ENCODE measurements at regions not wholly inside any gene's neighbourhood (a gene's known extent, or its start where the extent isn't known, plus 50 kb on each side); places are given as distances from the start of the nearest gene placed in this dataset.

DNA sequence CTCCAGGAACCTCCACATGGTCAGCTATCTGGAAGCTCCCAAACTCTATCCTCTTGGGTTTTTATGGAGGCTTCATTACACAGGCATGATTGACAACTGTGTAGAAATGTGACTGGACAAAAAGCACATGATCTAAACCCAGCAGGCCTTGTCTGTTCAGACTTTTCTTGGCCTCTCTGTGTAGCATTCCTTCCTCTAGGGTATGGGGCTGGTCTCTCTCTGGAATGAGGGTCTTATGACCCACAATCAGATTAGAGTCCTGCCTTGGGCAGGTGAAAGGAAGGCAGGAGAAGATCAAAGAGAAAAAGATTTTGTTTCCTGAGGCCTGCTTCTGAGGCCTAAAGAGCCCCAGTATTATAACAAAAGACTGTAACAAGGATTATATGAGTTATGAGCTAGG, 162.7 kb downstream of the SP3 start:
- Histone ChIP-seq H3K36me3 (ENCODE audit: control insufficient read depth, insufficient read depth, low read length) (no peaks in the 10 kb centered on the region), H3K27me3 (ENCODE audit: control insufficient read depth, insufficient read depth, low read length) (peaks cover 11% of the 10 kb centered on the region), H3K4me3 (ENCODE audit: low read depth, low read length) (no peak overlapping the region)
- TF ChIP-seq, protein P1, sequence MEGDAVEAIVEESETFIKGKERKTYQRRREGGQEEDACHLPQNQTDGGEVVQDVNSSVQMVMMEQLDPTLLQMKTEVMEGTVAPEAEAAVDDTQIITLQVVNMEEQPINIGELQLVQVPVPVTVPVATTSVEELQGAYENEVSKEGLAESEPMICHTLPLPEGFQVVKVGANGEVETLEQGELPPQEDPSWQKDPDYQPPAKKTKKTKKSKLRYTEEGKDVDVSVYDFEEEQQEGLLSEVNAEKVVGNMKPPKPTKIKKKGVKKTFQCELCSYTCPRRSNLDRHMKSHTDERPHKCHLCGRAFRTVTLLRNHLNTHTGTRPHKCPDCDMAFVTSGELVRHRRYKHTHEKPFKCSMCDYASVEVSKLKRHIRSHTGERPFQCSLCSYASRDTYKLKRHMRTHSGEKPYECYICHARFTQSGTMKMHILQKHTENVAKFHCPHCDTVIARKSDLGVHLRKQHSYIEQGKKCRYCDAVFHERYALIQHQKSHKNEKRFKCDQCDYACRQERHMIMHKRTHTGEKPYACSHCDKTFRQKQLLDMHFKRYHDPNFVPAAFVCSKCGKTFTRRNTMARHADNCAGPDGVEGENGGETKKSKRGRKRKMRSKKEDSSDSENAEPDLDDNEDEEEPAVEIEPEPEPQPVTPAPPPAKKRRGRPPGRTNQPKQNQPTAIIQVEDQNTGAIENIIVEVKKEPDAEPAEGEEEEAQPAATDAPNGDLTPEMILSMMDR (IDR thresholded peaks at IDR 0.05; ENCODE audit: insufficient read depth, low read depth, low read length), result no peak
- CTCF ChIA-PET, result no interaction called here
- no peak for DNase-seq (ENCODE audit: low read depth)
- POLR2A ChIA-PET, result no interaction called here

GRCh38 chr2:173803449-173803848, 161.7 kb downstream of the SP3 start:
- H3K36me3 ChIP-seq (ENCODE audit: control insufficient read depth, insufficient read depth, low read length), result no peaks in the 10 kb centered on the region
- H3K4me3 ChIP-seq (ENCODE audit: low read depth, low read length), result no peak overlapping the region
- POLR2A ChIA-PET, result interaction anchor here (0.7 kb wide), 1 partner anchor 207 kb away, joined by 3 read pairs; no protein-coding TSS in a partner anchor
- CTCF ChIA-PET, result no interaction called here
- TF ChIP-seq, protein P1 (IDR thresholded peaks at IDR 0.05; ENCODE audit: insufficient read depth, low read depth, low read length), result no peak
- no peak for DNase-seq (ENCODE audit: low read depth)
- peaks cover 8% of the 10 kb centered on the region for H3K27me3 ChIP-seq (ENCODE audit: control insufficient read depth, insufficient read depth, low read length)

GRCh38 chr2:173806761-173807160, 158.4 kb downstream of the SP3 start:
- Histone ChIP-seq H3K4me3 (ENCODE audit: low read depth, low read length) (no peak overlapping the region), H3K27me3 (ENCODE audit: control insufficient read depth, insufficient read depth, low read length) (peaks cover 6% of the 10 kb centered on the region; the same call in 1 of the 2 replicates), H3K36me3 (ENCODE audit: control insufficient read depth, insufficient read depth, low read length) (no peaks in the 10 kb centered on the region)
- CTCF ChIA-PET, result no interaction called here
- DNase-seq (ENCODE audit: low read depth), result no peak
- POLR2A ChIA-PET, result no interaction called here
- TF ChIP-seq, protein P1 (IDR thresholded peaks at IDR 0.05; ENCODE audit: insufficient read depth, low read depth, low read length), result no peak

- CTCF ChIA-PET, result no interaction called here
- Histone ChIP-seq H3K4me3 (ENCODE audit: low read depth, low read length) (no peak overlapping the region), H3K36me3 (ENCODE audit: control insufficient read depth, insufficient read depth, low read length) (no peaks in the 10 kb centered on the region), H3K27me3 (ENCODE audit: control insufficient read depth, insufficient read depth, low read length) (peaks cover 3% of the 10 kb centered on the region)
- TF ChIP-seq, protein P1 (IDR thresholded peaks at IDR 0.05; ENCODE audit: insufficient read depth, low read depth, low read length), result no peak
- POLR2A ChIA-PET, result no interaction called here
- DNase-seq (ENCODE audit: low read depth), result no peak
These were observed 156.5 kb downstream of the SP3 start for GRCh38 chr2:173808718-173809117.

GRCh38 chr2:173812321-173812720, 152.9 kb downstream of the SP3 start:
- Histone ChIP-seq H3K4me3 (ENCODE audit: low read depth, low read length) (no peak overlapping the region), H3K36me3 (ENCODE audit: control insufficient read depth, insufficient read depth, low read length) (no peaks in the 10 kb centered on the region), H3K27me3 (ENCODE audit: control insufficient read depth, insufficient read depth, low read length) (peaks cover 2% of the 10 kb centered on the region; the same call in 1 of the 2 replicates)
- TF ChIP-seq, protein P1 (IDR thresholded peaks at IDR 0.05; ENCODE audit: insufficient read depth, low read depth, low read length), result no peak
- CTCF ChIA-PET, result no interaction called here
- DNase-seq (ENCODE audit: low read depth), result no peak
- POLR2A ChIA-PET, result no interaction called here
